Keratinocyte (primary cell): ENCODE measurements at regions not wholly inside any gene's neighbourhood (a gene's known extent, or its start where the extent isn't known, plus 50 kb on each side); places are given as distances from the start of the nearest gene placed in this dataset.

ENCODE experiments used
- DNase-seq: peaks from one replicate; pipeline ENCODE4 v3.0.0-alpha.2; 2011; ENCODE audit warnings: low read depth, missing footprints, low spot score
- FAIRE-seq: peaks from 2 replicates; lab custom pipeline; 2011; peaks lifted over from hg19 to GRCh38; lab: Jason Lieb, UNC
- H2AFZ ChIP-seq: 2 replicates; pipeline ENCODE4 v1.6.0; 2012; ENCODE audit warnings: low read length, control low read depth, inconsistent platforms; ENCODE audit not compliant: control insufficient read depth
- H3K27ac ChIP-seq: 2 replicates; pipeline ENCODE4 v1.5.1; 2011; ENCODE audit warnings: low read length; ENCODE audit not compliant: control insufficient read depth, insufficient read depth
- H3K27me3 ChIP-seq: 3 replicates; pipeline ENCODE4 v1.6.0; 2011; ENCODE audit warnings: low read length; ENCODE audit not compliant: control insufficient read depth, insufficient read depth; ENCODE audit errors: extremely low read depth
- H3K36me3 ChIP-seq, 2 experiments: 2 replicates in 1 of 2; 3 replicates in 1 of 2; pipeline ENCODE4 v1.5.1; 2011; ENCODE audit warnings: low read length in 2 of 2, mild to moderate bottlenecking in 1 of 2; ENCODE audit not compliant: control insufficient read depth in 2 of 2, insufficient read depth in 2 of 2; ENCODE audit errors: extremely low read depth in 1 of 2
- H3K4me1 ChIP-seq: 3 replicates; pipeline ENCODE4 v1.5.1; 2011; ENCODE audit warnings: low read length; ENCODE audit not compliant: control insufficient read depth, insufficient read depth; ENCODE audit errors: extremely low read depth
- H3K4me2 ChIP-seq: 3 replicates; pipeline ENCODE4 v1.6.0; 2011; ENCODE audit warnings: low read depth, low read length; ENCODE audit not compliant: control insufficient read depth, insufficient read depth; ENCODE audit errors: extremely low read depth
- H3K4me3 ChIP-seq, 3 experiments: fragments of 200-600 bp in 1 of 3; sonication (generic) in 1 of 3; 2 replicates in 2 of 3; 3 replicates in 1 of 3; pipeline ENCODE4 v1.5.1; 2011 to 2016; ENCODE audit warnings: low read length in 3 of 3, mild to moderate bottlenecking in 3 of 3, control low read depth in 2 of 3, inconsistent platforms in 1 of 3, low read depth in 1 of 3, mixed read lengths in 1 of 3, mixed run types in 1 of 3, moderate library complexity in 1 of 3; ENCODE audit not compliant: control insufficient read depth in 2 of 3, insufficient read depth in 2 of 3; ENCODE audit errors: extremely low read depth in 1 of 3
- H3K79me2 ChIP-seq: 2 replicates; pipeline ENCODE4 v1.6.0; 2012; ENCODE audit warnings: low read length; ENCODE audit not compliant: control insufficient read depth, insufficient read depth
- H3K9ac ChIP-seq: 3 replicates; pipeline ENCODE4 v1.6.0; 2011; ENCODE audit warnings: low read length; ENCODE audit not compliant: control insufficient read depth, insufficient read depth; ENCODE audit errors: extremely low read depth
- H3K9me1 ChIP-seq: 3 replicates; pipeline ENCODE4 v1.6.0; 2011; ENCODE audit warnings: low read length; ENCODE audit not compliant: control insufficient read depth, insufficient read depth; ENCODE audit errors: extremely low read depth
- H3K9me3 ChIP-seq: 2 replicates; pipeline ENCODE4 v1.5.1; 2012; ENCODE audit warnings: low read depth, low read length; ENCODE audit not compliant: control insufficient read depth
- H4K20me1 ChIP-seq: 3 replicates; pipeline ENCODE4 v1.6.0; 2011; ENCODE audit warnings: low read length; ENCODE audit not compliant: control insufficient read depth, insufficient read depth; ENCODE audit errors: extremely low read depth
- EZH2 ChIP-seq: IDR thresholded peaks from one replicate; pipeline ENCODE4 v1.6.1; 2012; ENCODE audit warnings: inconsistent platforms, mild to moderate bottlenecking, low read length, moderate library complexity
- dilution Hi-C: fragments of 300-500 bp; cut with MboI; formaldehyde crosslinking; loops from one replicate; pipeline ENCODE4 v1.7.0; 2020; ENCODE audit warnings: low sequenced_read_pairs; ENCODE audit not compliant: extremely low pct_ligation_motif_present
- TF ChIP-seq, protein P1 (sequence below), 3 experiments: IDR thresholded peaks in 1 of 3; conservative IDR thresholded peaks in 1 of 3; optimal IDR thresholded peaks in 1 of 3; 2 replicates in 2 of 3; 3 replicates in 1 of 3; pipeline versions ENCODE3 to v1.5.1; 2011; ENCODE audit warnings: low read length in 3 of 3, mild to moderate bottlenecking in 3 of 3, moderate library complexity in 2 of 3, control low read depth in 1 of 3, inconsistent platforms in 1 of 3; ENCODE audit not compliant: insufficient read depth in 2 of 3; ENCODE audit errors: extremely low read depth in 1 of 3

DNA sequence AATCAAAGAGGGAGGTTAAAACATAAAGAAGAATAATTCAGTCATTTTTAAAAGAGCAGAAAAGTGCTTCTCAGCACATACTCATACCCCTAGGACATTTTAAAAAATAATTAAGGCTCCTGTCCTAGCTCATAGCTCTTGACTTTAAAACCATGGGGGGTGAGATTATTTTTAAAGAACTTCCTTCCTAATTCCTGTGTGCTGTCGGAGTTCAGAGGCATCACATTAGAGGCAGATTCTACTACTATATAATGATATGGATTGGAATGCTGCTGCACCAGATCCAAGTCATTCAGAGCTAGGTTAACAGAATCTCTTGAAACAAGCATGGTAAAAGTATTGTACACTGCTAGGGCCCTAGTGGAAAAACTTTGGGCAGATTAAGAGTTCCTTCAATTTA is 456.5 kb upstream of the ADGRL3 start:
- Histone ChIP-seq H3K9me1 (no peaks in the 10 kb centered on the region), H3K4me1 (no peaks in the 10 kb centered on the region), H3K4me2 (no peak overlapping the region), H3K9ac (no peak overlapping the region), H3K36me3 (no peaks in the 10 kb centered on the region), H3K79me2 (no peaks in the 10 kb centered on the region), H3K9me3 (no peaks in the 10 kb centered on the region), H3K27me3 (no peaks in the 10 kb centered on the region), H4K20me1 (no peaks in the 10 kb centered on the region), H3K4me3 (no peak overlapping the region), H2AFZ (no peak overlapping the region), H3K27ac (no peak overlapping the region)
- no peak for TF ChIP-seq EZH2
- TF ChIP-seq, protein P1, sequence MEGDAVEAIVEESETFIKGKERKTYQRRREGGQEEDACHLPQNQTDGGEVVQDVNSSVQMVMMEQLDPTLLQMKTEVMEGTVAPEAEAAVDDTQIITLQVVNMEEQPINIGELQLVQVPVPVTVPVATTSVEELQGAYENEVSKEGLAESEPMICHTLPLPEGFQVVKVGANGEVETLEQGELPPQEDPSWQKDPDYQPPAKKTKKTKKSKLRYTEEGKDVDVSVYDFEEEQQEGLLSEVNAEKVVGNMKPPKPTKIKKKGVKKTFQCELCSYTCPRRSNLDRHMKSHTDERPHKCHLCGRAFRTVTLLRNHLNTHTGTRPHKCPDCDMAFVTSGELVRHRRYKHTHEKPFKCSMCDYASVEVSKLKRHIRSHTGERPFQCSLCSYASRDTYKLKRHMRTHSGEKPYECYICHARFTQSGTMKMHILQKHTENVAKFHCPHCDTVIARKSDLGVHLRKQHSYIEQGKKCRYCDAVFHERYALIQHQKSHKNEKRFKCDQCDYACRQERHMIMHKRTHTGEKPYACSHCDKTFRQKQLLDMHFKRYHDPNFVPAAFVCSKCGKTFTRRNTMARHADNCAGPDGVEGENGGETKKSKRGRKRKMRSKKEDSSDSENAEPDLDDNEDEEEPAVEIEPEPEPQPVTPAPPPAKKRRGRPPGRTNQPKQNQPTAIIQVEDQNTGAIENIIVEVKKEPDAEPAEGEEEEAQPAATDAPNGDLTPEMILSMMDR (optimal IDR thresholded peaks at IDR 0.05 in 1 of 3, IDR thresholded peaks at IDR 0.05 in 1 of 3, conservative IDR thresholded peaks at IDR 0.05 in 1 of 3; ENCODE audit: extremely low read depth in 1 of 3, insufficient read depth in 2 of 3, low read length in 3 of 3): no peak
- dilution Hi-C loops: no loop called here
- no peak for DNase-seq
- no peak for FAIRE-seq

DNA sequence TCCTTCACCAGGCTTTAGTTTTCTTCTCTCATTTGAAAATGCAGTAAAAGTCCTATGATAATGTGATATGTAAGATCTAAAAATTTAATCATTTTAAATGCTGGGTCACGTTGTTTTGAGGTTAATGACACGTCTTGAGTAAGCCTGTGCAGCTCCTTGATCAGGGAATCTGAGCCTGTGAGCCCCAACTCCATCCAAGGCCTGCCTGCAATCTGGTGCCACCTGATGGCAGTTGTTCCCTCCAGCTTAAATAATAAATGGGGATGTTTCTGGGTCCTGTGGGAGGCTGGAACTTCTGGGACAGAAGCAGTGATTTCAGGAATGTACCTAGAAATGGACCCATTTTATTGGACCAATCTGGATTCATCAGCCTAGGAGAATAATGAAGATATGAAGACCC is 455.4 kb upstream of the ADGRL3 start:
- DNase-seq (no peak), FAIRE-seq (no peak)
- no peaks in the 10 kb centered on the region for H3K4me1 ChIP-seq
- dilution Hi-C loops: no loop called here
- no peak overlapping the region for H3K9ac ChIP-seq
- H3K79me2 ChIP-seq: no peaks in the 10 kb centered on the region
- no peaks in the 10 kb centered on the region for H3K36me3 ChIP-seq
- no peaks in the 10 kb centered on the region for H4K20me1 ChIP-seq
- no peak overlapping the region for H3K4me3 ChIP-seq
- H2AFZ ChIP-seq: no peak overlapping the region
- TF ChIP-seq EZH2: no peak
- TF ChIP-seq, protein P1 (optimal IDR thresholded peaks at IDR 0.05 in 1 of 3, IDR thresholded peaks at IDR 0.05 in 1 of 3, conservative IDR thresholded peaks at IDR 0.05 in 1 of 3; ENCODE audit: extremely low read depth in 1 of 3, insufficient read depth in 2 of 3, low read length in 3 of 3): peak in 2 of 3 experiments; percentile 21 to 47
- H3K9me3 ChIP-seq: no peaks in the 10 kb centered on the region
- H3K27ac ChIP-seq: no peak overlapping the region
- H3K9me1 ChIP-seq: no peaks in the 10 kb centered on the region
- no peak overlapping the region for H3K4me2 ChIP-seq
- no peaks in the 10 kb centered on the region for H3K27me3 ChIP-seq
